GM12878 (cell line): ENCODE measurements at regions not wholly inside any gene's neighbourhood (a gene's known extent, or its start where the extent isn't known, plus 50 kb on each side); places are given as distances from the start of the nearest gene placed in this dataset.

ENCODE experiments used
- BMI1 ChIP-seq: fragments of 450-650 bp; IDR thresholded peaks from 2 replicates; pipeline ENCODE4 v1.6.1; 2016; ENCODE audit warnings: mild to moderate bottlenecking, moderate library complexity, borderline replicate concordance
- CBX5 ChIP-seq: sonication (generic); IDR thresholded peaks from 2 replicates; pipeline ENCODE4 v1.6.1; 2016; ENCODE audit warnings: low read depth, moderate library complexity, mild to moderate bottlenecking, inconsistent platforms
- ELK1 ChIP-seq: IDR thresholded peaks from 2 replicates; pipeline ENCODE4 v1.6.1; 2012; ENCODE audit warnings: low read depth, low read length, improper control_type of control experiment
- FOXM1 ChIP-seq: IDR thresholded peaks from 2 replicates; pipeline ENCODE4 v1.6.1; 2012; ENCODE audit warnings: low read depth, mild to moderate bottlenecking, inconsistent platforms, low read length, moderate library complexity
- GABPA ChIP-seq: IDR thresholded peaks from 2 replicates; pipeline ENCODE4 v1.6.1; 2014; ENCODE audit warnings: antibody characterized with exemption, low read depth, mild to moderate bottlenecking, inconsistent platforms
- HDAC2 ChIP-seq: fragments of 200-600 bp; sonication (generic); IDR thresholded peaks from 2 replicates; pipeline ENCODE4 v1.6.1; 2017
- MLLT1 ChIP-seq: fragments of 450-650 bp; IDR thresholded peaks from 2 replicates; pipeline ENCODE4 v1.6.1; 2016; ENCODE audit warnings: mild to moderate bottlenecking
- MXI1 ChIP-seq: fragments of 150-350 bp; IDR thresholded peaks from 2 replicates; pipeline ENCODE4 v1.6.1; 2011; ENCODE audit warnings: low read depth, mild to moderate bottlenecking, inconsistent platforms, low read length, improper control_type of control experiment
- POLR2A ChIP-seq: IDR thresholded peaks from 2 replicates; pipeline ENCODE4 v1.6.1; 2011; ENCODE audit warnings: low read depth, mild to moderate bottlenecking, low read length
- POLR2AphosphoS2 ChIP-seq: IDR thresholded peaks from 2 replicates; pipeline ENCODE4 v1.6.1; 2011; ENCODE audit warnings: low read depth, mild to moderate bottlenecking, low read length, improper control_type of control experiment, moderate library complexity
- RAD21 ChIP-seq: IDR thresholded peaks from 2 replicates; pipeline ENCODE4 v1.6.1; 2011; ENCODE audit warnings: mild to moderate bottlenecking, low read depth, low read length, moderate library complexity; ENCODE audit not compliant: insufficient read depth
- REST ChIP-seq: IDR thresholded peaks from 2 replicates; pipeline ENCODE4 v1.6.1; 2012; ENCODE audit warnings: mild to moderate bottlenecking, low read depth, low read length
- TF ChIP-seq, protein P1 (sequence below), 3 experiments: IDR thresholded peaks in 2 of 3; conservative IDR thresholded peaks in 1 of 3; 2 replicates each; pipeline ENCODE4 v1.5.1; 2011; ENCODE audit warnings: low read depth in 3 of 3, low read length in 3 of 3, mild to moderate bottlenecking in 3 of 3, control low read depth in 2 of 3, moderate library complexity in 2 of 3, inconsistent platforms in 1 of 3, mixed read lengths in 1 of 3; ENCODE audit not compliant: control insufficient read depth in 2 of 3, insufficient read depth in 1 of 3; ENCODE audit errors: extremely low read depth in 1 of 3

DNA sequence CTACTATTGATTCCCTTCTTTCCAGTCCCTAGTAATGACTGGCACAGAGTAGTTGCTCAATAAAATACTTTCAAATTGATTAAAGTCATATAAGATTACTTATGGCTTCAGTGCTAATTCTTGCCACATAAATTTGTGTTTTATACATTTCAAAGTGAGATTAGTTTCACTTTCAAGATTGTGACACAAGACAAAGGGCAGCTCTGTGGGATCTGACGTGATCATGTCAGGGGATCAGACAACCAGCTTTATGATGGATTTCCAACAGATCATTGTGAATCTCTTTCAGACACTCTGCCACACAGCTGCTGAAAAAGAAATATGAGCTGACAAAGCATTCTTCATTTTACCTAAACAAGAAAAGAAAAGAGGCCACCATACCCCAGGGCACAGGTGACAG lies 73.4 kb upstream of the POMP start:
- no peak for TF ChIP-seq MXI1
- no peak for TF ChIP-seq POLR2A
- TF ChIP-seq, protein P1, sequence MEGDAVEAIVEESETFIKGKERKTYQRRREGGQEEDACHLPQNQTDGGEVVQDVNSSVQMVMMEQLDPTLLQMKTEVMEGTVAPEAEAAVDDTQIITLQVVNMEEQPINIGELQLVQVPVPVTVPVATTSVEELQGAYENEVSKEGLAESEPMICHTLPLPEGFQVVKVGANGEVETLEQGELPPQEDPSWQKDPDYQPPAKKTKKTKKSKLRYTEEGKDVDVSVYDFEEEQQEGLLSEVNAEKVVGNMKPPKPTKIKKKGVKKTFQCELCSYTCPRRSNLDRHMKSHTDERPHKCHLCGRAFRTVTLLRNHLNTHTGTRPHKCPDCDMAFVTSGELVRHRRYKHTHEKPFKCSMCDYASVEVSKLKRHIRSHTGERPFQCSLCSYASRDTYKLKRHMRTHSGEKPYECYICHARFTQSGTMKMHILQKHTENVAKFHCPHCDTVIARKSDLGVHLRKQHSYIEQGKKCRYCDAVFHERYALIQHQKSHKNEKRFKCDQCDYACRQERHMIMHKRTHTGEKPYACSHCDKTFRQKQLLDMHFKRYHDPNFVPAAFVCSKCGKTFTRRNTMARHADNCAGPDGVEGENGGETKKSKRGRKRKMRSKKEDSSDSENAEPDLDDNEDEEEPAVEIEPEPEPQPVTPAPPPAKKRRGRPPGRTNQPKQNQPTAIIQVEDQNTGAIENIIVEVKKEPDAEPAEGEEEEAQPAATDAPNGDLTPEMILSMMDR (IDR thresholded peaks at IDR 0.05 in 2 of 3, conservative IDR thresholded peaks at IDR 0.05 in 1 of 3; ENCODE audit: control insufficient read depth in 2 of 3, extremely low read depth in 1 of 3, insufficient read depth in 1 of 3, low read depth in 3 of 3, low read length in 3 of 3), result no peak
- no peak for TF ChIP-seq GABPA
- no peak for TF ChIP-seq MLLT1
- no peak for TF ChIP-seq RAD21
- TF ChIP-seq POLR2AphosphoS2, result no peak
- no peak for TF ChIP-seq REST
- no peak for TF ChIP-seq HDAC2
- TF ChIP-seq CBX5, result no peak
- TF ChIP-seq FOXM1, result no peak
- TF ChIP-seq ELK1, result no peak
- no peak for TF ChIP-seq BMI1
